ENCODE measurements at regions not wholly inside any gene's neighbourhood (a gene's known extent, or its start where the extent isn't known, plus 50 kb on each side); places are given as distances from the start of the nearest gene placed in this dataset.

GRCh38 chr13:106099765-106100164, 435.7 kb downstream of the EFNB2 start:
- TF ChIP-seq, protein P1, sequence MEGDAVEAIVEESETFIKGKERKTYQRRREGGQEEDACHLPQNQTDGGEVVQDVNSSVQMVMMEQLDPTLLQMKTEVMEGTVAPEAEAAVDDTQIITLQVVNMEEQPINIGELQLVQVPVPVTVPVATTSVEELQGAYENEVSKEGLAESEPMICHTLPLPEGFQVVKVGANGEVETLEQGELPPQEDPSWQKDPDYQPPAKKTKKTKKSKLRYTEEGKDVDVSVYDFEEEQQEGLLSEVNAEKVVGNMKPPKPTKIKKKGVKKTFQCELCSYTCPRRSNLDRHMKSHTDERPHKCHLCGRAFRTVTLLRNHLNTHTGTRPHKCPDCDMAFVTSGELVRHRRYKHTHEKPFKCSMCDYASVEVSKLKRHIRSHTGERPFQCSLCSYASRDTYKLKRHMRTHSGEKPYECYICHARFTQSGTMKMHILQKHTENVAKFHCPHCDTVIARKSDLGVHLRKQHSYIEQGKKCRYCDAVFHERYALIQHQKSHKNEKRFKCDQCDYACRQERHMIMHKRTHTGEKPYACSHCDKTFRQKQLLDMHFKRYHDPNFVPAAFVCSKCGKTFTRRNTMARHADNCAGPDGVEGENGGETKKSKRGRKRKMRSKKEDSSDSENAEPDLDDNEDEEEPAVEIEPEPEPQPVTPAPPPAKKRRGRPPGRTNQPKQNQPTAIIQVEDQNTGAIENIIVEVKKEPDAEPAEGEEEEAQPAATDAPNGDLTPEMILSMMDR (IDR thresholded peaks at IDR 0.05; ENCODE audit: low read depth, low read length), result no peak
- TF ChIP-seq EZH2phosphoT487 (IDR thresholded peaks at IDR 0.05; ENCODE audit: low read depth), result no peak

Data from OCI-LY3 (cell line).